SU-DHL-6 (cell line): ENCODE measurements at regions not wholly inside any gene's neighbourhood (a gene's known extent, or its start where the extent isn't known, plus 50 kb on each side); places are given as distances from the start of the nearest gene placed in this dataset.

ENCODE experiments used
- EZH2phosphoT487 ChIP-seq: fragments of 200-600 bp; sonication (generic), shearing (Covaris generic); conservative IDR thresholded peaks from 2 replicates; pipeline ENCODE4 v1.6.1; 2018; ENCODE audit warnings: mild to moderate bottlenecking, antibody characterized with exemption, low read length, moderate library complexity, mixed read lengths
- TF ChIP-seq, protein P1 (sequence below): fragments of 200-600 bp; sonication (generic); IDR thresholded peaks from one replicate; pipeline ENCODE4 v1.5.1; 2017; ENCODE audit warnings: antibody characterized with exemption, mild to moderate bottlenecking, low read length, moderate library complexity; ENCODE audit not compliant: insufficient read depth, poor library complexity, severe bottlenecking

DNA sequence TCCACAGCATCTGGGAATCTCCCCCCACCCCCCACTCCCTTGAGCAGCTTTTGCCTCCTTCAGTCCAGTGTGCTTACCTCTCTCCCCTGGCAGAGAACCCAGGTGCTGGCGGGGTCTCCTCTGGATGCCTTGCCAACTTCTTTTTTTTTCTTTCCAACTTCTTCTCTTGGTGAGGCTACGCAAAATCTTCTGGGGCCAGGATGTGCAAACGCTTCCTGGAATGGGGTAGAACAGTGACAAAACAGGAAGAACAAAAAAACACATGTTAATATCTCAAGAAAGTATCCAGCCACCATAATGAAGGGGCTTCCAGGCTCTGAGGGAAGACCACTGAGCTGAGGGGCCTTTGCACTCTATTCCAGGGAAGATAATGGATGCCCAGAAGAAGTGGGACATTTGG lies 53.9 kb upstream of the DDR1 start:
- TF ChIP-seq, protein P1, sequence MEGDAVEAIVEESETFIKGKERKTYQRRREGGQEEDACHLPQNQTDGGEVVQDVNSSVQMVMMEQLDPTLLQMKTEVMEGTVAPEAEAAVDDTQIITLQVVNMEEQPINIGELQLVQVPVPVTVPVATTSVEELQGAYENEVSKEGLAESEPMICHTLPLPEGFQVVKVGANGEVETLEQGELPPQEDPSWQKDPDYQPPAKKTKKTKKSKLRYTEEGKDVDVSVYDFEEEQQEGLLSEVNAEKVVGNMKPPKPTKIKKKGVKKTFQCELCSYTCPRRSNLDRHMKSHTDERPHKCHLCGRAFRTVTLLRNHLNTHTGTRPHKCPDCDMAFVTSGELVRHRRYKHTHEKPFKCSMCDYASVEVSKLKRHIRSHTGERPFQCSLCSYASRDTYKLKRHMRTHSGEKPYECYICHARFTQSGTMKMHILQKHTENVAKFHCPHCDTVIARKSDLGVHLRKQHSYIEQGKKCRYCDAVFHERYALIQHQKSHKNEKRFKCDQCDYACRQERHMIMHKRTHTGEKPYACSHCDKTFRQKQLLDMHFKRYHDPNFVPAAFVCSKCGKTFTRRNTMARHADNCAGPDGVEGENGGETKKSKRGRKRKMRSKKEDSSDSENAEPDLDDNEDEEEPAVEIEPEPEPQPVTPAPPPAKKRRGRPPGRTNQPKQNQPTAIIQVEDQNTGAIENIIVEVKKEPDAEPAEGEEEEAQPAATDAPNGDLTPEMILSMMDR = no peak
- TF ChIP-seq EZH2phosphoT487 = no peak
